ENCODE measurements at regions not wholly inside any gene's neighbourhood (a gene's known extent, or its start where the extent isn't known, plus 50 kb on each side); places are given as distances from the start of the nearest gene placed in this dataset.

GRCh38 chr22:27679693-27680488 lies 121.7 kb downstream of the MN1 start:
- DNase-seq (ENCODE audit: low read depth in 4 of 6, low spot score in 6 of 6), result no peak
- H3K4me3 ChIP-seq (ENCODE audit: low read depth, low read length), result no peak overlapping the region
- H3K36me3 ChIP-seq (ENCODE audit: control insufficient read depth, insufficient read depth, low read length), result no peaks in the 10 kb centered on the region
- peaks cover 2% of the 10 kb centered on the region for H3K4me1 ChIP-seq (ENCODE audit: control insufficient read depth, insufficient read depth, low read length)
- WGBS (ENCODE audit: insufficient coverage), result 93% methylated on average over 5 of the region's 6 CpGs
- H3K9me3 ChIP-seq (ENCODE audit: control insufficient read depth, insufficient read depth, low read length), result no peaks in the 10 kb centered on the region
- peaks cover 18% of the 10 kb centered on the region for H3K27me3 ChIP-seq (ENCODE audit: control insufficient read depth, insufficient read depth, low read length)
- no peak overlapping the region for H3K27ac ChIP-seq (ENCODE audit: low read depth, low read length)

GRCh38 chr22:27680636-27681035 lies 120.9 kb downstream of the MN1 start:
- H3K36me3 ChIP-seq (ENCODE audit: control insufficient read depth, insufficient read depth, low read length), result no peaks in the 10 kb centered on the region
- no peak overlapping the region for H3K27ac ChIP-seq (ENCODE audit: low read depth, low read length)
- DNase-seq (ENCODE audit: low read depth in 4 of 6, low spot score in 6 of 6), result no peak
- H3K4me1 ChIP-seq (ENCODE audit: control insufficient read depth, insufficient read depth, low read length), result peaks cover 8% of the 10 kb centered on the region
- H3K9me3 ChIP-seq (ENCODE audit: control insufficient read depth, insufficient read depth, low read length), result no peaks in the 10 kb centered on the region
- WGBS (ENCODE audit: insufficient coverage), result 96% methylated on average over 7 of the region's 7 CpGs
- no peak overlapping the region for H3K4me3 ChIP-seq (ENCODE audit: low read depth, low read length)
- H3K27me3 ChIP-seq (ENCODE audit: control insufficient read depth, insufficient read depth, low read length), result peaks cover 18% of the 10 kb centered on the region

- DNase-seq (ENCODE audit: low read depth in 4 of 6, low spot score in 6 of 6), result no peak
- H3K4me1 ChIP-seq (ENCODE audit: control insufficient read depth, insufficient read depth, low read length), result peaks cover 9% of the 10 kb centered on the region
These were observed 120.5 kb downstream of the MN1 start for GRCh38 chr22:27681037-27681436.

GRCh38 chr22:27682437-27682836 lies 119.1 kb downstream of the MN1 start:
- Histone ChIP-seq H3K9me3 (ENCODE audit: control insufficient read depth, insufficient read depth, low read length) (no peaks in the 10 kb centered on the region), H3K4me1 (ENCODE audit: control insufficient read depth, insufficient read depth, low read length) (peaks cover 21% of the 10 kb centered on the region), H3K27me3 (ENCODE audit: control insufficient read depth, insufficient read depth, low read length) (peaks cover 8% of the 10 kb centered on the region), H3K4me3 (ENCODE audit: low read depth, low read length) (no peak overlapping the region), H3K36me3 (ENCODE audit: control insufficient read depth, insufficient read depth, low read length) (no peaks in the 10 kb centered on the region), H3K27ac (ENCODE audit: low read depth, low read length) (no peak overlapping the region)
- 48% methylated on average over 6 of the region's 9 CpGs for WGBS (ENCODE audit: insufficient coverage)
- no peak for DNase-seq (ENCODE audit: low read depth in 4 of 6, low spot score in 6 of 6)

More at GRCh38 chr22:27681037-27681436, 120.5 kb downstream of the MN1 start:
- WGBS (ENCODE audit: insufficient coverage), result no CpG with 5 or more reads among the region's 3 CpGs
- H3K4me3 ChIP-seq (ENCODE audit: low read depth, low read length), result no peak overlapping the region
- H3K27ac ChIP-seq (ENCODE audit: low read depth, low read length), result no peak overlapping the region
- H3K9me3 ChIP-seq (ENCODE audit: control insufficient read depth, insufficient read depth, low read length), result no peaks in the 10 kb centered on the region
- H3K36me3 ChIP-seq (ENCODE audit: control insufficient read depth, insufficient read depth, low read length), result no peaks in the 10 kb centered on the region
- peaks cover 14% of the 10 kb centered on the region for H3K27me3 ChIP-seq (ENCODE audit: control insufficient read depth, insufficient read depth, low read length)

- DNase-seq (ENCODE audit: low read depth in 4 of 6, low spot score in 6 of 6), result no peak
- WGBS (ENCODE audit: insufficient coverage), result 49% methylated on average over 3 of the region's 9 CpGs
- H3K27ac ChIP-seq (ENCODE audit: low read depth, low read length), result no peak overlapping the region
These were observed 116.7 kb downstream of the MN1 start for GRCh38 chr22:27684901-27685300.

GRCh38 chr22:27685515-27685914 lies 116.0 kb downstream of the MN1 start:
- Histone ChIP-seq H3K4me3 (ENCODE audit: low read depth, low read length) (no peak overlapping the region), H3K27ac (ENCODE audit: low read depth, low read length) (no peak overlapping the region), H3K9me3 (ENCODE audit: control insufficient read depth, insufficient read depth, low read length) (no peaks in the 10 kb centered on the region), H3K36me3 (ENCODE audit: control insufficient read depth, insufficient read depth, low read length) (no peaks in the 10 kb centered on the region), H3K4me1 (ENCODE audit: control insufficient read depth, insufficient read depth, low read length) (peaks cover 20% of the 10 kb centered on the region), H3K27me3 (ENCODE audit: control insufficient read depth, insufficient read depth, low read length) (no peaks in the 10 kb centered on the region)
- no peak for DNase-seq (ENCODE audit: low read depth in 4 of 6, low spot score in 6 of 6)
- 97% methylated on average over 5 of the region's 5 CpGs for WGBS (ENCODE audit: insufficient coverage)

More at GRCh38 chr22:27684901-27685300, 116.7 kb downstream of the MN1 start:
- Histone ChIP-seq H3K4me3 (ENCODE audit: low read depth, low read length) (no peak overlapping the region), H3K36me3 (ENCODE audit: control insufficient read depth, insufficient read depth, low read length) (no peaks in the 10 kb centered on the region), H3K27me3 (ENCODE audit: control insufficient read depth, insufficient read depth, low read length) (no peaks in the 10 kb centered on the region), H3K4me1 (ENCODE audit: control insufficient read depth, insufficient read depth, low read length) (peaks cover 20% of the 10 kb centered on the region), H3K9me3 (ENCODE audit: control insufficient read depth, insufficient read depth, low read length) (no peaks in the 10 kb centered on the region)

- peaks cover 20% of the 10 kb centered on the region for H3K4me1 ChIP-seq (ENCODE audit: control insufficient read depth, insufficient read depth, low read length)
- no peak for DNase-seq (ENCODE audit: low read depth in 4 of 6, low spot score in 6 of 6)
- no peaks in the 10 kb centered on the region for H3K27me3 ChIP-seq (ENCODE audit: control insufficient read depth, insufficient read depth, low read length)
- H3K4me3 ChIP-seq (ENCODE audit: low read depth, low read length), result no peak overlapping the region
- H3K36me3 ChIP-seq (ENCODE audit: control insufficient read depth, insufficient read depth, low read length), result no peaks in the 10 kb centered on the region
- 100% methylated on average over 1 of the region's 1 CpG for WGBS (ENCODE audit: insufficient coverage)
- no peak overlapping the region for H3K27ac ChIP-seq (ENCODE audit: low read depth, low read length)
- H3K9me3 ChIP-seq (ENCODE audit: control insufficient read depth, insufficient read depth, low read length), result no peaks in the 10 kb centered on the region
These were observed 115.6 kb downstream of the MN1 start for GRCh38 chr22:27685970-27686369.

- no peaks in the 10 kb centered on the region for H3K36me3 ChIP-seq (ENCODE audit: control insufficient read depth, insufficient read depth, low read length)
- 60% methylated on average over 10 of the region's 10 CpGs for WGBS (ENCODE audit: insufficient coverage)
- H3K27me3 ChIP-seq (ENCODE audit: control insufficient read depth, insufficient read depth, low read length), result no peaks in the 10 kb centered on the region
- peaks cover 20% of the 10 kb centered on the region for H3K4me1 ChIP-seq (ENCODE audit: control insufficient read depth, insufficient read depth, low read length)
- no peak for DNase-seq (ENCODE audit: low read depth in 4 of 6, low spot score in 6 of 6)
- H3K9me3 ChIP-seq (ENCODE audit: control insufficient read depth, insufficient read depth, low read length), result no peaks in the 10 kb centered on the region
- no peak overlapping the region for H3K4me3 ChIP-seq (ENCODE audit: low read depth, low read length)
- H3K27ac ChIP-seq (ENCODE audit: low read depth, low read length), result no peak overlapping the region
These were observed 115.0 kb downstream of the MN1 start for GRCh38 chr22:27686534-27686933.

GRCh38 chr22:27687984-27688545 lies 113.5 kb downstream of the MN1 start:
- Histone ChIP-seq H3K9me3 (ENCODE audit: control insufficient read depth, insufficient read depth, low read length) (no peaks in the 10 kb centered on the region), H3K36me3 (ENCODE audit: control insufficient read depth, insufficient read depth, low read length) (no peaks in the 10 kb centered on the region), H3K4me1 (ENCODE audit: control insufficient read depth, insufficient read depth, low read length) (peaks cover 20% of the 10 kb centered on the region), H3K27ac (ENCODE audit: low read depth, low read length) (no peak overlapping the region), H3K4me3 (ENCODE audit: low read depth, low read length) (no peak overlapping the region), H3K27me3 (ENCODE audit: control insufficient read depth, insufficient read depth, low read length) (no peaks in the 10 kb centered on the region)
- 64% methylated on average over 3 of the region's 3 CpGs for WGBS (ENCODE audit: insufficient coverage)
- no peak for DNase-seq (ENCODE audit: low read depth in 4 of 6, low spot score in 6 of 6)

GRCh38 chr22:27689664-27690063 lies 111.9 kb downstream of the MN1 start:
- H3K27ac ChIP-seq (ENCODE audit: low read depth, low read length), result no peak overlapping the region
- peaks cover 20% of the 10 kb centered on the region for H3K4me1 ChIP-seq (ENCODE audit: control insufficient read depth, insufficient read depth, low read length)
- WGBS (ENCODE audit: insufficient coverage), result no CpG with 5 or more reads among the region's 1 CpG
- no peaks in the 10 kb centered on the region for H3K27me3 ChIP-seq (ENCODE audit: control insufficient read depth, insufficient read depth, low read length)
- DNase-seq (ENCODE audit: low read depth in 4 of 6, low spot score in 6 of 6), result no peak
- H3K36me3 ChIP-seq (ENCODE audit: control insufficient read depth, insufficient read depth, low read length), result no peaks in the 10 kb centered on the region
- no peak overlapping the region for H3K4me3 ChIP-seq (ENCODE audit: low read depth, low read length)
- no peaks in the 10 kb centered on the region for H3K9me3 ChIP-seq (ENCODE audit: control insufficient read depth, insufficient read depth, low read length)

All from spinal cord (tissue), 9 donors.